ENCODE measurements at regions not wholly inside any gene's neighbourhood (a gene's known extent, or its start where the extent isn't known, plus 50 kb on each side); places are given as distances from the start of the nearest gene placed in this dataset.
"Not testable (repeated sequence)": the region's sequence is repeated elsewhere in the genome, so short reads cannot be mapped to it uniquely, and the experiment has no call there.

DNA sequence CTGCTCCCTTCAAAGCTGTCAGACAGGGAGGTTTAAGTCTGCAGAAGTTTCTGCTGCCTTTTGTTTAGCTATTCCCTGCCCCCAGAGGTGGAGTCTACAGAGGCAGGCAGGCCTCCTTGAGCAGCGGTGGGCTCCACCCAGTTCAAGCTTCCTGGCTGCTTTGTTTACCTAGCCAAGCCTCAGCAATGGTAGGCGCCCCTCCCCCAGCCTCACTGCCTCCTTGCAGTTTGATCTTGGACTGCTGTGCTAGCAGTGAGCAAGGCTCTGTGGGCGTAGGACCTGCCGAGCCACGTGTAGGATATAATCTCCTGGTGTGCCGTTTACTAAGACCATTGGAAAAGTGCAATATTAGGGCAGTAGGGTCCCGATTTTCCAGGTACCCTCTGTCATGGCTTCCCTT is 707.1 kb upstream of the POM121L12 start:
- TF ChIP-seq, protein P1, sequence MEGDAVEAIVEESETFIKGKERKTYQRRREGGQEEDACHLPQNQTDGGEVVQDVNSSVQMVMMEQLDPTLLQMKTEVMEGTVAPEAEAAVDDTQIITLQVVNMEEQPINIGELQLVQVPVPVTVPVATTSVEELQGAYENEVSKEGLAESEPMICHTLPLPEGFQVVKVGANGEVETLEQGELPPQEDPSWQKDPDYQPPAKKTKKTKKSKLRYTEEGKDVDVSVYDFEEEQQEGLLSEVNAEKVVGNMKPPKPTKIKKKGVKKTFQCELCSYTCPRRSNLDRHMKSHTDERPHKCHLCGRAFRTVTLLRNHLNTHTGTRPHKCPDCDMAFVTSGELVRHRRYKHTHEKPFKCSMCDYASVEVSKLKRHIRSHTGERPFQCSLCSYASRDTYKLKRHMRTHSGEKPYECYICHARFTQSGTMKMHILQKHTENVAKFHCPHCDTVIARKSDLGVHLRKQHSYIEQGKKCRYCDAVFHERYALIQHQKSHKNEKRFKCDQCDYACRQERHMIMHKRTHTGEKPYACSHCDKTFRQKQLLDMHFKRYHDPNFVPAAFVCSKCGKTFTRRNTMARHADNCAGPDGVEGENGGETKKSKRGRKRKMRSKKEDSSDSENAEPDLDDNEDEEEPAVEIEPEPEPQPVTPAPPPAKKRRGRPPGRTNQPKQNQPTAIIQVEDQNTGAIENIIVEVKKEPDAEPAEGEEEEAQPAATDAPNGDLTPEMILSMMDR (IDR thresholded peaks at IDR 0.05): not testable (repeated sequence)
- TF ChIP-seq POLR2A (IDR thresholded peaks at IDR 0.05): not testable (repeated sequence)

Measured in body of pancreas (tissue), 4 donors.